A673 (cell line): ENCODE measurements at regions not wholly inside any gene's neighbourhood (a gene's known extent, or its start where the extent isn't known, plus 50 kb on each side); places are given as distances from the start of the nearest gene placed in this dataset.

Experiments
- BruUV-seq: library from RNA; stranded (reverse); fragments of 400-500 nt; replicated peaks from 2 replicates; lab custom pipeline; 2021; lab: Mats Ljungman, UMichigan
- CTCF ChIA-PET: fragments of 300-600 bp; sonication (Branson Sonifier 250); formaldehyde crosslinking; loops from one replicate; lab custom pipeline; 2022; ENCODE audit warnings: antibody characterized with exemption; lab: Charles Lee
- POLR2A ChIA-PET: fragments of 300-600 bp; sonication (Branson Sonifier 250); formaldehyde crosslinking; loops from one replicate; lab custom pipeline; 2022; ENCODE audit warnings: antibody characterized with exemption; ENCODE audit not compliant: low non-redundant PET; lab: Charles Lee
- DNase-seq: peaks from one replicate; pipeline ENCODE4 v3.0.0-alpha.2; 2015; ENCODE audit warnings: low spot score
- H3K27ac ChIP-seq: fragments of 200-600 bp; sonication (generic); 2 replicates; pipeline ENCODE4 v1.5.1; 2016; ENCODE audit warnings: mixed run types, low read depth, mild to moderate bottlenecking, mixed read lengths, antibody characterized with exemption, low read length; ENCODE audit not compliant: poor library complexity, severe bottlenecking
- H3K27me3 ChIP-seq: fragments of 200-600 bp; sonication (generic); replicated peaks from 2 replicates; pipeline ENCODE4 v1.6.1; 2017; ENCODE audit warnings: mixed run types, low read depth, mild to moderate bottlenecking, mixed read lengths, antibody characterized with exemption, low read length; ENCODE audit not compliant: insufficient read depth, poor library complexity
- H3K36me3 ChIP-seq: fragments of 200-600 bp; sonication (generic); 2 replicates; pipeline ENCODE4 v1.6.1; 2016; ENCODE audit warnings: mixed run types, mild to moderate bottlenecking, mixed read lengths, antibody characterized with exemption, low read length; ENCODE audit not compliant: insufficient read depth, poor library complexity, severe bottlenecking
- H3K4me1 ChIP-seq: fragments of 200-600 bp; sonication (generic); 2 replicates; pipeline ENCODE4 v1.6.1; 2017; ENCODE audit warnings: mixed run types, mild to moderate bottlenecking, mixed read lengths, antibody characterized with exemption, low read length; ENCODE audit not compliant: insufficient read depth, poor library complexity, severe bottlenecking
- H3K4me3 ChIP-seq: fragments of 200-600 bp; sonication (generic); 2 replicates; pipeline ENCODE4 v1.5.1; 2016; ENCODE audit warnings: low read depth, mixed run types, mild to moderate bottlenecking, mixed read lengths, low read length; ENCODE audit not compliant: poor library complexity, severe bottlenecking
- H3K9me3 ChIP-seq: fragments of 200-600 bp; sonication (generic); 2 replicates; pipeline ENCODE4 v1.6.1; 2016; ENCODE audit warnings: mixed run types, low read depth, mild to moderate bottlenecking, mixed read lengths, antibody characterized with exemption, low read length; ENCODE audit not compliant: poor library complexity, severe bottlenecking
- EZH2 ChIP-seq: fragments of 200-600 bp; sonication (generic); IDR thresholded peaks from 2 replicates; pipeline ENCODE4 v1.6.1; 2017; ENCODE audit warnings: borderline replicate concordance, low read depth, mild to moderate bottlenecking, mixed read lengths, antibody characterized with exemption, low read length; ENCODE audit not compliant: poor library complexity, severe bottlenecking
- intact Hi-C: fragments of 100-400 bp; cut with micrococcal nuclease; formaldehyde crosslinking; loops from one replicate; pipeline ENCODE4 v1.10.0; 2022; ENCODE audit not compliant: unreplicated experiment
- TF ChIP-seq, protein P1 (sequence below): fragments of 300-800, 200-600 bp; sonication (generic); conservative IDR thresholded peaks from 2 replicates; pipeline ENCODE4 v1.5.1; 2017; ENCODE audit warnings: low read depth, mild to moderate bottlenecking, antibody characterized with exemption, low read length, moderate library complexity, mixed read lengths

DNA sequence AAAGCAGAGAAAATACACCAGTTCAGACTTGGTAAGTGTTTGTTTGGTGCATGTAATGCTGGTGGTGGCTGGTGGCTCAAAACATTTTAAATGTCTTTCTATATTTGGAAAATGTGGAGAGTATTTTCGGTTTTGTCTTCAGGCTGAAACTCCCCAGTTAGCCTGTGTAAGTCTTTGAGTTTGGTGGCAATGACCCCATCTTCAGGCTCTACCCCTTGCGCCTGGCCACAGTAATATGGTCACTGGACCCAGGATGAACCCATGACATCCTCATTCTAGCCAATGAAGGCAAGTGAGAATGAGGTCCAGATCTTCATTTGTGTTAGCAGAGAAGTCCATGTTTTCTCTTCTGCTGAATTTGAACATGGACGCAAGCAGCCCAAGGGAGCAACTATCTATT, 422.6 kb downstream of the BRINP1 start:
- ChIA-PET POLR2A (no interaction called here), CTCF (no interaction called here)
- no peak overlapping the region for H3K27ac ChIP-seq
- H3K4me3 ChIP-seq: no peak overlapping the region
- no peaks in the 10 kb centered on the region for H3K27me3 ChIP-seq
- H3K9me3 ChIP-seq: peaks cover 3% of the 10 kb centered on the region
- DNase-seq: no peak
- H3K4me1 ChIP-seq: no peaks in the 10 kb centered on the region
- H3K36me3 ChIP-seq: no peaks in the 10 kb centered on the region
- no TSS peak for BruUV-seq
- intact Hi-C loops: no loop called here
- TF ChIP-seq, protein P1, sequence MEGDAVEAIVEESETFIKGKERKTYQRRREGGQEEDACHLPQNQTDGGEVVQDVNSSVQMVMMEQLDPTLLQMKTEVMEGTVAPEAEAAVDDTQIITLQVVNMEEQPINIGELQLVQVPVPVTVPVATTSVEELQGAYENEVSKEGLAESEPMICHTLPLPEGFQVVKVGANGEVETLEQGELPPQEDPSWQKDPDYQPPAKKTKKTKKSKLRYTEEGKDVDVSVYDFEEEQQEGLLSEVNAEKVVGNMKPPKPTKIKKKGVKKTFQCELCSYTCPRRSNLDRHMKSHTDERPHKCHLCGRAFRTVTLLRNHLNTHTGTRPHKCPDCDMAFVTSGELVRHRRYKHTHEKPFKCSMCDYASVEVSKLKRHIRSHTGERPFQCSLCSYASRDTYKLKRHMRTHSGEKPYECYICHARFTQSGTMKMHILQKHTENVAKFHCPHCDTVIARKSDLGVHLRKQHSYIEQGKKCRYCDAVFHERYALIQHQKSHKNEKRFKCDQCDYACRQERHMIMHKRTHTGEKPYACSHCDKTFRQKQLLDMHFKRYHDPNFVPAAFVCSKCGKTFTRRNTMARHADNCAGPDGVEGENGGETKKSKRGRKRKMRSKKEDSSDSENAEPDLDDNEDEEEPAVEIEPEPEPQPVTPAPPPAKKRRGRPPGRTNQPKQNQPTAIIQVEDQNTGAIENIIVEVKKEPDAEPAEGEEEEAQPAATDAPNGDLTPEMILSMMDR: no peak
- no peak for TF ChIP-seq EZH2

DNA sequence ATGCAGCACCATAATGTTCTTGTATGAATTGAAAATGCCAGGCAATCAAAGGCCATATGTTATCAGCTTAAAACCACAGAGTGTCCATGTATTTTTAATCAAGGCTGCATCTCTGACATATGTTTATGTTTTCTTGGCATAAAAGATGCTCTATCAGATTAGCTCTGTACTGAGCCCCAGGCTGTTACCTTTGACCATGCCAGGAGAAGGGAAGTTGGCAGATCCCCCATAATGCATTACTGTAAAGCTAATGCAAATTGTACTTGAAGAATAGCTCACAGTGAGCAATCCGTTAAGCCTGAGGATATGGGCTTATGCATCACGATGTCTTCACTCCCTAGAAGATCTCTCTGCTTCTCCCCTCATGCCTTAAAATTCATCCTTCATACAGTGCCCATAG, 414.4 kb downstream of the BRINP1 start:
- Histone ChIP-seq H3K9me3 (no peaks in the 10 kb centered on the region), H3K36me3 (no peaks in the 10 kb centered on the region), H3K4me3 (no peak overlapping the region), H3K27ac (no peak overlapping the region), H3K27me3 (no peaks in the 10 kb centered on the region), H3K4me1 (no peaks in the 10 kb centered on the region)
- intact Hi-C loops: no loop called here
- DNase-seq: no peak
- POLR2A ChIA-PET: no interaction called here
- CTCF ChIA-PET: no interaction called here
- BruUV-seq: no TSS peak
- TF ChIP-seq, protein P1: no peak
- TF ChIP-seq EZH2: no peak

DNA sequence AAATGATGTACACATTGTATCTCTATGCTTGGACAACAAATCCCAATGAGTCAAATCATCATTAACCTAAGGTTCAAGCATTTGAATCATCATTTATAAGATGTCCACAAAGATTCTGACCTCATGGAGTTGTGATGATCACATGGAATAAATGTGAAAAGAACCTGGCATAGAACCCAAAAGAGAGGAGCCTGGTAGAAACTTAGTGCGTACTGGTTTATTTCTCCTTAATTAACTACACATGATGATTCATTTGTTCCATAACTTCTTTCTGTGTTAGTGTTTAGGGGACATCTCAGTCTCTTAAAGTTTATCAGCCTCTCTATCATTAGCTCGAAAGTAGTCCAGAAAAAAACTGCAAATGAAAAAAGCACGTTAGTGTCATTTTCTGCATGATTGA, 411.6 kb downstream of the BRINP1 start:
- intact Hi-C loops: no loop called here
- TF ChIP-seq EZH2: no peak
- TF ChIP-seq, protein P1: no peak
- no peaks in the 10 kb centered on the region for H3K4me1 ChIP-seq
- CTCF ChIA-PET: no interaction called here
- DNase-seq: no peak
- no peaks in the 10 kb centered on the region for H3K27me3 ChIP-seq
- no peaks in the 10 kb centered on the region for H3K36me3 ChIP-seq
- BruUV-seq: no TSS peak
- no peaks in the 10 kb centered on the region for H3K9me3 ChIP-seq
- H3K27ac ChIP-seq: no peak overlapping the region
- POLR2A ChIA-PET: no interaction called here
- no peak overlapping the region for H3K4me3 ChIP-seq
